HCEC 1CT (cell line): ENCODE measurements at regions not wholly inside any gene's neighbourhood (a gene's known extent, or its start where the extent isn't known, plus 50 kb on each side); places are given as distances from the start of the nearest gene placed in this dataset.
A peak's percentile ranks its signal among the peaks of the same experiment; 100 is the strongest.

Experiments
- DNase-seq: peaks from one replicate; pipeline ENCODE4 v3.0.0-alpha.2; 2017

GRCh38 chr5:89384391-89384790, 501.4 kb upstream of the MEF2C start:
- no peak for DNase-seq

DNA sequence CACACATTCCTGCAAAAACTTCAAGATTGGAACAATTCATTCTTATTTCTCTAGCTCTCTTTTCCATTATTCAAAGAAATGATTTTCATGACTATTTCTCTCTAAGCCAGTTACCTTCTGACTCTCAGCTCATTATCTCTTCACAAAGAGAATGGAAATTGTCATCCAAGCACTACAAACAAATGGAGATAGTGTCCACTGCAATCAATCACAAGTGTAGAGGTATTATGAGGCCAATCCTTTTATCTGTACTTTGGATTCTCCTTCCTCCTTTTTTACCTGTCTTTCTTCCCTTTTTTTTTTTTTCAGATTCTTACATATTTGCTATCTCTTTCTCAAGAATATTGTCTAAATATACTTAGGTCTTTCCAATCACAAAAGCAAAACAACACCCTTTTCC, 497.7 kb upstream of the MEF2C start:
- DNase-seq, result no peak

- no peak for DNase-seq
Observed at GRCh38 chr5:89377767-89378455, 494.9 kb upstream of the MEF2C start.

- DNase-seq, result no peak
Observed at GRCh38 chr5:89374818-89375521, 492.0 kb upstream of the MEF2C start.

DNA sequence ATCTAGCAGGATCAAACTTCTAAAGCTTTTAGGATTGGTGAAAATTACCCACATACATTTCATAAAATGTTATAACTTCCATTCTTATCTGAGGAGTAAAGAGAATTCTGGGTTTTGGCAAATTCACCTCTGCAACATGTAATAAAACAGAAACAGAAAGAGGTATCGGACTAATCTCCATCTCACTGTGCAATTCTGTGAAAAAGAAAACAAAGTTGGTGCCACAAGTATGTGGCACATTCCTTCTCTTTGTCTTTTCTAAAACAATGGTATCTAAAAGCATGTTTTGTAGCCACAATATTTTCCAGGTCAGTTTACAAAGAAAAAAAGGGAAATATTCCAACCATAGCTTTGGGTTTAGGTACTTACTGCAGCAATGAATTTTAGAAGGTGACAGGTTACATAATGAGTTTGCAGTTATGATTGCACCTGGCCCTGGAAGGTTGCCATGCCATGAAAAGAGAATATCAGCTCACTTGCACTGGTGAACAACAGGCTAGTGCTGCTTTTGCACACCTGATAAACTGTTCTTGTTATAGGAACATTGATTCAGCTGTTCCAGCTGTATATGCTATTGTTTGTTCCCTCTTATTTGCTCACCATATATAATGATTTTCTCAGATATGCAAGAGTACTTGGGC, 491.3 kb upstream of the MEF2C start:
- no peak for DNase-seq

DNA sequence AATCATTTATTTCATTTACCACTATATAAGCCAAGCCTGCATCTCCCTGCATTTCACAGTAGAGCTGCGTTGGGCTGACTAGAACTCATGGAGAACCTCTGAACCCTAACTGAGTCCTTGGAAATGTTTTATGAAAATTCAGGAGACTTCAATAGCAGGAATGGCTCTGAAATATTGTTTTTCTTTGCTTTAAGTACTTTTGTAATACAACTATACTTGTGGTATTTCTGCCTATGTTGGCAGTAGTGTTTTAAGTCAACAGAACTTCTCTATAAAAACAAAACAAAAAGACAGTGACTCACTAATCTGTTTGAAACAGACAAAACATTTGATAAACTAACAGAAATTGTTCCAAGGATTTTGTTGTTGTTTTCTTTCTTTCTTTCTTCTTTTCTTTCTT, 489.2 kb upstream of the MEF2C start:
- peak; percentile 18 for DNase-seq

GRCh38 chr5:89371646-89372045, 488.7 kb upstream of the MEF2C start:
- no peak for DNase-seq

GRCh38 chr5:89359046-89359445, 476.1 kb upstream of the MEF2C start:
- no peak for DNase-seq

- no peak for DNase-seq
Observed at GRCh38 chr5:89353837-89354551, 471.0 kb upstream of the MEF2C start.

DNA sequence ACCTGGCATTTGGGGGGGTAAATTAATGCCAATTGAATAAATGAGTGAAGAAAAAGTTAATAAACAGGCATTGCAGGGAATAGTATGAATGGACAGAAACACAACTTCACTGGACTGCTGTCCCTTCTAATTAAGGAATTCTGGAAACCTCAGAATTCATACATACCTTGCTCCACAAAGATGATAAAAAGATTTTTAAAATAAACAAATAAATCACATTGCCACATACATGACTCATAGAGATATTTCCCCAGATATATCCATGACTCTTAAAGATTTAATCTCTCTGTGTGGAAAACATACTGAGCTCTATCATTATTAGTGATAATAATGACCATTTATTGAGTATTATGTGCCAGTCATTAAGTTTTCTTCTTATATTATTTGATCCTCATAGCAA, 469.0 kb upstream of the MEF2C start:
- peak; percentile 68 for DNase-seq

DNA sequence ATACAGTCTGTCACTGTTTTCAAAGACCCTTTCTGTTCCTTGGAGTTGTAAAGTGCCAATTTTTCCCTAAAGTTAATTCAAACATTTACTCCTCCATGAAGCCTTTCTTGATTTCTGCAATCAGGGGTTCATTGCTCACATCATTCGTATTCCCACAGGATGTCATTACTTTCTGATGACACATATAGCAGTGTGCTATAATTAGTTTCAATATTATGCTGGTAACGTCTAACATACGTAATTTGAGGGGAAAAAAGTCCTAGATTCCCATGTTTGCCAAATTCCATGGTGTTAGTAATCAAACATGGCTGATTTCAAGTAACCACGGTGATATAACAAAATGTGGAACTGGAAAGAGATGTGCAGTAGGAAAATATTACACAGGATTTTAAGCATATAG, 468.2 kb upstream of the MEF2C start:
- DNase-seq, result peak; percentile 88

GRCh38 chr5:89350684-89351083, 467.7 kb upstream of the MEF2C start:
- no peak for DNase-seq

DNA sequence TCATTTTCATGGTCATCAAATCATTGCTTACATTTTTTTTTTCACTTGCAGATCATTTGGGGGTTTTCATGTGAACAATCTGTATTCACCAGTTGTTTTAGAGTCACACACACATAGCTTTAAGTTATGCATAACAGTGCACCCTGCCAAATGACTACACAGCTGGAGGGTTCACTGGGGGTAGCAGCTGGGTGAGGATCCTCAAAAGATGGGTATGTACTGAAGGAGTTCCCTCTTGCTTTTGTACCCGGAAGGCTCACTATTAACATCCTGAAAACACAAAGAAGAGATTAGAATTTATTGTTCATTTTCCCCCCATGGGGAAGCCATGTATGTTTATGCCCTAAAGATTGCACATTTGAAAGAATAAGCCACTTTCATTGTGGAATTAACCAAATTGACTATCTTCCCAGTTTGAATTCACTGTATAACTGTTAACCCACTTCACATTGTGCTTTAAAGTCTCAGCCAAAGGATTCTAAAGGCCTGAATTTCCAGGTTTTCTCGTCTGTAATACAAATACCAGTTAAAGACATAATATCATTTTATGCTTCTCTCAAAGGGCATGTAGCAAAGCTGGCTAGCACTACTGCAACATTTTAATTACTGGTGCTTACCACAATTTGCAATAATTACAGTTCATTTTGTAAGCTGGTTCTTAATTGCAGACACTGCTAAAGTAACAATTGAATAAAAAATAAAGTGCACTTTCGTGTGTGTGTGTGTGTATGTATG, 466.4 kb upstream of the MEF2C start:
- no peak for DNase-seq

DNA sequence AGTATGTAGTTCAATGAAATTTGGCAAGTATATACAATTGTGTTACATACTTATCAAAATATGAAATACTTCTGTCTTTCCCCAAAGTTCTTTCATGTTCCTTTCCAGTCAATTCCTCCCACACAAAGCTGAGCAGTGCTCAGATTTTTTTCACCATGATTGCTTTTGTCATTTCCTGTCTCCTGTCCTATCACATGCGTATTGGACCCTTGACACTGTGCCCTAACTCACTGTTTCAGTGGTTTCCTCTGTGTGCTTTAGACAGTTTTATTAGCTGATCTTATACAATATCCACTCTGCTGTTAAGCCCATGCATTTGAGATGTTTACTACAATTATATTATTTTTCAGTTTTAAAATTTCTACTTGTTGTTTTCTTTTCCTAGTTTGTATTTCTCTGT, 463.6 kb upstream of the MEF2C start:
- DNase-seq, result no peak

GRCh38 chr5:89343666-89344065, 460.7 kb upstream of the MEF2C start:
- no peak for DNase-seq

DNA sequence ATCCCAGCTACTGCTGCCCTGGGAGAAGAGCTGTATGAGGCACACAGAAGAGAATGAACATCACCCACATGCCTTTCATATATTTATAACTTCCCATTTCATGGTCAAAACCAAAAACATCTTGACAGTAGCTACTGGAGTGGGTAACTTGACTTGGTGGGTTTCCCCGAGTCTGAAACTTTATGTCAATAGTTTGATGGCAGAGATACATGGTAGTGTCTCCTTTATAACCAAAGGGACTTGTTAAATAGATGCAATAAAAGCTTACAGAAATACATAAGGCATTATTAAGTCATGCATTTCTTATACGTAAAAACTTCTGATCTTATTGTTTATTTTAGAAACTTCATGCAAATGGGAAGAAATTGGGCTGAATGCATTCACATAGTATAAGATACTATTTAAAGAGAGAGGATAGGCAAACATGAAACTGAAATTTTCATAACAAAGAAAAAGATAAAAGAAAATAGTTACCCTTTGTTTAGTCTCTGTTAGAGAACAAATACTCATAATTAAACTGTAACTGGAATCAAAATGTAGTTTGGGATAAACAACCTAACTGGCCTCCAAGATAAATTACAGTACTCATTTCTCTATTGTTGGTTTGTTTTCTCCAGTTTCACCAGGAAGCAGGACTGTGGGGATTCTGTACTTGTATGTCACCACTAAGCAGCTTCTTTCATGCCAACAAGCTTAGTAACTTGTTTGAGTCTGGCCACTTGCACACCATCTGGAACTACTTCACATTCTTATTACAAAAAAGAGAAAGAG, 459.3 kb upstream of the MEF2C start:
- DNase-seq, result peak; percentile 95

DNA sequence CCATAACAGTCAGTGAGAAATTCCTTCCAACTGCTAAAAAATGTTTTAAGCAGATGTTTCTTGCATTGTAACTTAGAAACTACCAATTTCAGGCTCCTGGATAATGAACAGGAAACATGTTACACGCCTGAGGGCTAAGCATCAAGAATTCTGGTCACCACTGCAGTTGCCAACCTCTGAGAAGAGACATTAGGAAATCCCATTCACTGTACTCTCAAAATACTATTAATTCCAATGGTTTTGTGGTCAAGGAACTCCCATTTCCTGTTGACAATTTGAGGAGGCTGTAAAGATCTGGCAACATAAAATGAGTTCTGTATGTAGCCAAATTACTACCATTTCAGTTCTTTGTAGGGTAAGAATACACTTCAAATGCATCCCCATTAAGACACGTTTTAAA, 456.0 kb upstream of the MEF2C start:
- peak; percentile 74 for DNase-seq

DNA sequence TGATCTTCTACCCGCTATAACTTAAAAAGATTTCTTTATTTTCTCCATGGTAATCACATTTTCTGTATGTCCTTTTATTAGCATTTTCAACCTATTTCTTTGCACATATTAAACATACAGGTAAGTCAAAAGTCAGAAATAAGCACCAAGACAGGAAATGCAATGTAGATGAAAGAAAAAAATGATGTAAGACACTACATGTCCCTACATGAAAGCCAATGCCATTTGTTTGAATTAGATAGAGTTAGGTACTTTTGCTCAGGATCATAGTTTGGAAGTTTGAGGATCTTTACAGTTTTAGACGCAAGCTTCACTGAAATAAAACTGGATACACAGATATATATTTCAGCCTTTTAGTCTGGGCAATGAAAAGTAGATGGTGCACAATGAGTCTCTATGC, 453.1 kb upstream of the MEF2C start:
- DNase-seq, result no peak

GRCh38 chr5:89330140-89330539, 447.2 kb upstream of the MEF2C start:
- no peak for DNase-seq

- DNase-seq, result no peak
Observed at GRCh38 chr5:89327608-89328007, 444.6 kb upstream of the MEF2C start.

GRCh38 chr5:89324990-89325389, 442.0 kb upstream of the MEF2C start:
- no peak for DNase-seq
